ENCODE measurements at regions not wholly inside any gene's neighbourhood (a gene's known extent, or its start where the extent isn't known, plus 50 kb on each side); places are given as distances from the start of the nearest gene placed in this dataset.

DNA sequence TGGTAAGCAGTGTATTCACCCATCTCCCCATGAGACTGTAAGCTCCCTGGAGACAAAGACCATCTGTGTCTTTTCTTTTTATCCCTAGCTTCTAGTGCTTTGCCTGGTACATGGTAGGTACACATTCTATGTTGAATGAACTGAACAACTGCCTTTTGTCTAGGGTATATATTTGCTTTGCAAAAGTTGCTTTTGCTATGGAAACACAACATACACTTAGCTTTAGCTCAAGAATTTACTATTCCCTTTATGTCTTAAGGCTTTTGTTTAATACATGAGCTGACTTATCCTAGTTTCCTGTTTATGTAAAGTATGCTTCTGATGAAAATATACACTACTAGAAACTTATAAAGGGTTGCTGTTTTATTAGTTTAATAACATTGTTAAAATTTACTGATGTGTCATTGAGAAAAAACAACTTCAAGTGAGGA is 198.2 kb downstream of the PRL start:
- TF ChIP-seq, protein P1, sequence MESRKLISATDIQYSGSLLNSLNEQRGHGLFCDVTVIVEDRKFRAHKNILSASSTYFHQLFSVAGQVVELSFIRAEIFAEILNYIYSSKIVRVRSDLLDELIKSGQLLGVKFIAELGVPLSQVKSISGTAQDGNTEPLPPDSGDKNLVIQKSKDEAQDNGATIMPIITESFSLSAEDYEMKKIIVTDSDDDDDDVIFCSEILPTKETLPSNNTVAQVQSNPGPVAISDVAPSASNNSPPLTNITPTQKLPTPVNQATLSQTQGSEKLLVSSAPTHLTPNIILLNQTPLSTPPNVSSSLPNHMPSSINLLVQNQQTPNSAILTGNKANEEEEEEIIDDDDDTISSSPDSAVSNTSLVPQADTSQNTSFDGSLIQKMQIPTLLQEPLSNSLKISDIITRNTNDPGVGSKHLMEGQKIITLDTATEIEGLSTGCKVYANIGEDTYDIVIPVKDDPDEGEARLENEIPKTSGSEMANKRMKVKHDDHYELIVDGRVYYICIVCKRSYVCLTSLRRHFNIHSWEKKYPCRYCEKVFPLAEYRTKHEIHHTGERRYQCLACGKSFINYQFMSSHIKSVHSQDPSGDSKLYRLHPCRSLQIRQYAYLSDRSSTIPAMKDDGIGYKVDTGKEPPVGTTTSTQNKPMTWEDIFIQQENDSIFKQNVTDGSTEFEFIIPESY (IDR thresholded peaks at IDR 0.05; ENCODE audit: borderline replicate concordance, low read depth): no peak
- TF ChIP-seq MXI1 (IDR thresholded peaks at IDR 0.05; ENCODE audit: low read depth, low read length) (no peak), JUND (IDR thresholded peaks at IDR 0.05) (no peak)
- TF ChIP-seq, protein P2, sequence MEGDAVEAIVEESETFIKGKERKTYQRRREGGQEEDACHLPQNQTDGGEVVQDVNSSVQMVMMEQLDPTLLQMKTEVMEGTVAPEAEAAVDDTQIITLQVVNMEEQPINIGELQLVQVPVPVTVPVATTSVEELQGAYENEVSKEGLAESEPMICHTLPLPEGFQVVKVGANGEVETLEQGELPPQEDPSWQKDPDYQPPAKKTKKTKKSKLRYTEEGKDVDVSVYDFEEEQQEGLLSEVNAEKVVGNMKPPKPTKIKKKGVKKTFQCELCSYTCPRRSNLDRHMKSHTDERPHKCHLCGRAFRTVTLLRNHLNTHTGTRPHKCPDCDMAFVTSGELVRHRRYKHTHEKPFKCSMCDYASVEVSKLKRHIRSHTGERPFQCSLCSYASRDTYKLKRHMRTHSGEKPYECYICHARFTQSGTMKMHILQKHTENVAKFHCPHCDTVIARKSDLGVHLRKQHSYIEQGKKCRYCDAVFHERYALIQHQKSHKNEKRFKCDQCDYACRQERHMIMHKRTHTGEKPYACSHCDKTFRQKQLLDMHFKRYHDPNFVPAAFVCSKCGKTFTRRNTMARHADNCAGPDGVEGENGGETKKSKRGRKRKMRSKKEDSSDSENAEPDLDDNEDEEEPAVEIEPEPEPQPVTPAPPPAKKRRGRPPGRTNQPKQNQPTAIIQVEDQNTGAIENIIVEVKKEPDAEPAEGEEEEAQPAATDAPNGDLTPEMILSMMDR (IDR thresholded peaks at IDR 0.05): no peak
